Lower lobe of right lung (tissue), 2 donors: ENCODE measurements at regions not wholly inside any gene's neighbourhood (a gene's known extent, or its start where the extent isn't known, plus 50 kb on each side); places are given as distances from the start of the nearest gene placed in this dataset.
A peak's percentile ranks its signal among the peaks of the same experiment; 100 is the strongest.

Source experiments
- ATAC-seq, 2 donors: fragments of 200-7000 bp; cut with Tn5 transposase; one replicate each; pipeline ENCODE4 v1.9.1; 2020 to 2022; ENCODE audit warnings: mild to moderate bottlenecking in 2 of 2, moderate library complexity in 2 of 2
- DNase-seq: peaks from one replicate; pipeline ENCODE4 v3.0.0-alpha.2; 2020
- H3K27ac ChIP-seq: fragments of 200-600 bp; one replicate; pipeline ENCODE4 v1.8.0; 2022
- H3K27me3 ChIP-seq: fragments of 200-600 bp; one replicate; pipeline ENCODE4 v1.8.0; 2022; ENCODE audit warnings: low read depth
- H3K36me3 ChIP-seq: fragments of 200-600 bp; one replicate; pipeline ENCODE4 v1.8.0; 2022; ENCODE audit warnings: mild to moderate bottlenecking
- H3K4me1 ChIP-seq: fragments of 200-600 bp; one replicate; pipeline ENCODE4 v1.8.0; 2022
- H3K4me3 ChIP-seq: fragments of 200-600 bp; one replicate; pipeline ENCODE4 v1.8.0; 2022; ENCODE audit warnings: mild to moderate bottlenecking
- H3K9me3 ChIP-seq: fragments of 200-600 bp; one replicate; pipeline ENCODE4 v1.8.0; 2022
- intact Hi-C: fragments of 100-400 bp; cut with DNase I; formaldehyde crosslinking; loops from one replicate; pipeline ENCODE4 v1.11.0; 2022
- TF ChIP-seq, protein P1 (sequence below): fragments of 200-600 bp; IDR thresholded peaks from one replicate; pipeline ENCODE4 v1.8.0; 2022; ENCODE audit warnings: antibody characterized with exemption, mild to moderate bottlenecking
- donor health status: DM: no; HTN: yes; CAD: no; lungs with severe emphysema.

DNA sequence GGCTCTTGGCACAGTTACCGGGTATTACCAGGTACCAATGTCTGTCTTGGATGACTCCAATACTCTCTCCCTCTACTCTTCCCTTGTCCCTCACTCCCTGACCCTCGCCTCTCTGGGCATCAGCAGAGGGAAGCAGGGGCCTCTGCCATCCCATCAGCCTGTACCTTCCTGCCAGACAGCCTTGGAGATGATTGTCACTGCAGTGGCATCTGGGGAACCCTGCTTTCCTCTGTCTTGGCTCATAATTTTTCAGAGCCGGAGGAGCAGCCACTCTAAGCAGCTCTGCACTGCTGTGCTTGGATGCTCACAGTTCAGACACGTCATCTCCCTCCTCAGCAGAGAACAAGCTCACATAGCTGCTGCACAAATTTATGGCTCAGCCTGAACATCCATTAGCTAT lies 274.1 kb downstream of the SMARCA2 start:
- intact Hi-C loops: no loop called here
- TF ChIP-seq, protein P1, sequence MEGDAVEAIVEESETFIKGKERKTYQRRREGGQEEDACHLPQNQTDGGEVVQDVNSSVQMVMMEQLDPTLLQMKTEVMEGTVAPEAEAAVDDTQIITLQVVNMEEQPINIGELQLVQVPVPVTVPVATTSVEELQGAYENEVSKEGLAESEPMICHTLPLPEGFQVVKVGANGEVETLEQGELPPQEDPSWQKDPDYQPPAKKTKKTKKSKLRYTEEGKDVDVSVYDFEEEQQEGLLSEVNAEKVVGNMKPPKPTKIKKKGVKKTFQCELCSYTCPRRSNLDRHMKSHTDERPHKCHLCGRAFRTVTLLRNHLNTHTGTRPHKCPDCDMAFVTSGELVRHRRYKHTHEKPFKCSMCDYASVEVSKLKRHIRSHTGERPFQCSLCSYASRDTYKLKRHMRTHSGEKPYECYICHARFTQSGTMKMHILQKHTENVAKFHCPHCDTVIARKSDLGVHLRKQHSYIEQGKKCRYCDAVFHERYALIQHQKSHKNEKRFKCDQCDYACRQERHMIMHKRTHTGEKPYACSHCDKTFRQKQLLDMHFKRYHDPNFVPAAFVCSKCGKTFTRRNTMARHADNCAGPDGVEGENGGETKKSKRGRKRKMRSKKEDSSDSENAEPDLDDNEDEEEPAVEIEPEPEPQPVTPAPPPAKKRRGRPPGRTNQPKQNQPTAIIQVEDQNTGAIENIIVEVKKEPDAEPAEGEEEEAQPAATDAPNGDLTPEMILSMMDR: no peak
- DNase-seq: no peak
- no peaks in the 10 kb centered on the region for H3K27me3 ChIP-seq
- no peak for ATAC-seq
- H3K27ac ChIP-seq: no peak overlapping the region
- no peaks in the 10 kb centered on the region for H3K9me3 ChIP-seq
- H3K36me3 ChIP-seq: no peaks in the 10 kb centered on the region
- H3K4me1 ChIP-seq: no peaks in the 10 kb centered on the region
- no peak overlapping the region for H3K4me3 ChIP-seq

DNA sequence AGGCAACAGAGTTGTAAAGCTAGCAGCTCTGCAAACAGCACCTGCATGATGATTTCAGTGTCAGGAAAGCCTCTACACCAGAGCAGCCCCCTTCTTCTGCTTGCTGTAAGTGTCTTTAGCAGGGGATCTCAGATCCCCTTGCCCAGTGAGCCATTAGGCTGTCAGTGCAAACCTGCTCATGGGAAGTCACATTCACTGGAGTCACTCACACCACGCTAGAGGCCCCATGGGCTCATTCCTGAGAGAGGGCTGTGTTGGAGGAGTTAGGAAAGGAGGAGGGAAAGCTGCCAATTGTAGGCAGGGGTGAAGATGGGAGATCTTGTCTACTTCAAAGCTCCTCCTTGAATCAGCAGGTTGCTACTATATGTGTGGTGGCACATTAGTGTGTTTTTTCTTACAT lies 275.2 kb downstream of the SMARCA2 start:
- no peaks in the 10 kb centered on the region for H3K4me1 ChIP-seq
- H3K27me3 ChIP-seq: no peaks in the 10 kb centered on the region
- no peak for DNase-seq
- TF ChIP-seq, protein P1: no peak
- no peaks in the 10 kb centered on the region for H3K36me3 ChIP-seq
- H3K4me3 ChIP-seq: no peak overlapping the region
- no peak overlapping the region for H3K27ac ChIP-seq
- intact Hi-C loops: no loop called here
- H3K9me3 ChIP-seq: no peaks in the 10 kb centered on the region
- no peak for ATAC-seq

DNA sequence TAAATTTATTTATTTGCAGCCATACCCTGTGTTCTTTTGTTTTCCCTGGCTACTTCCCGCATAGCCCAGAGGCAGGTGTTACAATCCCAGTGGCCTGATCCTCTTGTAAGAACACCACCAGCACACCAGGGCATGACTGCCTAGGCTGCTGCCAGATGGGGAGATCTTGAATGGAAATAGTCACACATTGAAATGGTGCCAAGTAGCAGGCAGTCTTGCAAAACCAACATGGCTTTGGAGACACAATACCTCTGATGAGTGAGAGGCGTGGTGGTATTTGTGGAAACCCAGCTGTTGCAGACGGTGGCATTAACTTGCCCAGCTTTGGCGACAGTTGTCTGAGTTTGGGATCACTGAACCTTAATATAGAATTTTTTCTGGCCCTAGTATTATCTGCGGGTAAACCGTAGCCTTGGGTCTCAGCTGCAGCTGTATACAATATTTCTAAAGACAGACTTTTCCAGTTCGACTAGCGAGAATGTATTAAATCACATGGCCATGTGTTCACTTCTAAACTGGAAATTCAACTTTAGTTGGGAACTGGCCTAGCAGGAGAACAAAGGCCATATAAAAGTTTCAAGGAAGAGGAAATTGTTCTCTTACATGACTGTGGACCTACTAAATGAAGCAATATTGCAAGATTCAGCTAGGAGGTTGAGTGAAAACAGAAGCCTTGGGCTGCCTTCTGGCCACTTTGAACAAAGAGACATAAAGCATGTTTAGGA lies 277.0 kb downstream of the SMARCA2 start:
- Histone ChIP-seq H3K4me1 (no peaks in the 10 kb centered on the region), H3K27ac (no peak overlapping the region), H3K4me3 (no peak overlapping the region), H3K36me3 (no peaks in the 10 kb centered on the region), H3K27me3 (no peaks in the 10 kb centered on the region), H3K9me3 (no peaks in the 10 kb centered on the region)
- DNase-seq (no peak), ATAC-seq (peak; percentile 26 to 43)
- intact Hi-C loops: no loop called here
- TF ChIP-seq, protein P1: no peak

DNA sequence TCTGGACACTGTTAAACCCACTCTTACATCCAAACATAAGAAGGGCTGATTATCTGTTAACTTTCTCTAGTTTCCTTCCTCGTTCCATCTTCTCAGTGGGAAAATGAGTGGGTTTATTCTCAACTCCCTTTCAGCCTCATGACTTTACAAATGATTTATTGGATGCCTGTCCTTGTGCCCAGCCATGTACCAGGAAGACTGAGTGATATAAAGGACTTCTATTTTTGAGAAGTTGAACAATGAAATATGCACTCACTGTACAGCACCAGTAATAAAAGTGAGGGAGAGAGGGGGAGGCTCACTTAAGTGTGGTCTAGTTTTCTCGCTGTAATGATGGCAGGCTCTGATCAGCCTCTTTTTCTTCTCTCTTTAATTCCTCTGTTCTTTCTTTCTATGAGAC lies 277.6 kb downstream of the SMARCA2 start:
- H3K4me1 ChIP-seq: no peaks in the 10 kb centered on the region
- H3K4me3 ChIP-seq: no peak overlapping the region
- H3K27me3 ChIP-seq: no peaks in the 10 kb centered on the region
- DNase-seq (no peak), ATAC-seq (no peak)
- intact Hi-C loops: no loop called here
- TF ChIP-seq, protein P1: no peak
- H3K36me3 ChIP-seq: no peaks in the 10 kb centered on the region
- H3K27ac ChIP-seq: no peak overlapping the region
- H3K9me3 ChIP-seq: no peaks in the 10 kb centered on the region

DNA sequence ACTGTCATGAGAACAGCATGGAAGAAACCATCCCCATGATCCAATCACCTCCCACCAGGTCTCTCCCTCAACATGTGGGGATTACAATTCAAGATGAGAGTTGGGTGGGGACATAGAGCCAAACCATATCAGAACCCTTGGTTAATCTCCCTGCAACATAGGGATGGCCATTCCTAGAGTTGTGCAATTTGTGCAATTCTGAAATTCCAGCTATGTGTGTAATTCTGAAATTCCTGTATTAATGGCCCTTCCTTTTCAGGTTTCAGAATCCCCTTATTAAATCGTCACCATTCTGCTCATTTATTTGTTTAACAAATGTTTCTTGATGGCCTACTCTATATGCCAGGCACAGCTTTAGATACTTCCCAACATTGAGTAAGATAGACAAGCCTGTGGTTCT lies 282.6 kb downstream of the SMARCA2 start:
- Histone ChIP-seq H3K27me3 (no peaks in the 10 kb centered on the region), H3K27ac (no peak overlapping the region), H3K36me3 (no peaks in the 10 kb centered on the region), H3K9me3 (no peaks in the 10 kb centered on the region), H3K4me3 (no peak overlapping the region), H3K4me1 (no peaks in the 10 kb centered on the region)
- ATAC-seq: no peak
- intact Hi-C loops: no loop called here
- TF ChIP-seq, protein P1: no peak
- no peak for DNase-seq
